ENCODE measurements at regions not wholly inside any gene's neighbourhood (a gene's known extent, or its start where the extent isn't known, plus 50 kb on each side); places are given as distances from the start of the nearest gene placed in this dataset.
A peak's percentile ranks its signal among the peaks of the same experiment; 100 is the strongest.

GRCh38 chr21:28235169-28235895, 757.3 kb downstream of the LTN1 start:
- peak; percentile 5 for DNase-seq (ENCODE audit: low read depth, low spot score)

GRCh38 chr21:28234326-28234725, 758.4 kb downstream of the LTN1 start:
- no peak for DNase-seq (ENCODE audit: low read depth, low spot score)

GRCh38 chr21:28233536-28234220, 759.0 kb downstream of the LTN1 start:
- no peak for DNase-seq (ENCODE audit: low read depth, low spot score)

GRCh38 chr21:28230559-28230958, 762.1 kb downstream of the LTN1 start:
- DNase-seq (ENCODE audit: low read depth, low spot score): no peak

- no peak for DNase-seq (ENCODE audit: low read depth, low spot score)
These were observed 762.9 kb downstream of the LTN1 start for GRCh38 chr21:28229814-28230213.

- no peak for DNase-seq (ENCODE audit: low read depth, low spot score)
These were observed 764.1 kb downstream of the LTN1 start for GRCh38 chr21:28228636-28228995.

- no peak for DNase-seq (ENCODE audit: low read depth, low spot score)
These were observed 764.6 kb downstream of the LTN1 start for GRCh38 chr21:28227881-28228635.

- DNase-seq (ENCODE audit: low read depth, low spot score): no peak
These were observed 766.1 kb downstream of the LTN1 start for GRCh38 chr21:28226563-28226962.

GRCh38 chr21:28224191-28224726, 768.4 kb downstream of the LTN1 start:
- no peak for DNase-seq (ENCODE audit: low read depth, low spot score)

GRCh38 chr21:28221984-28222383, 770.7 kb downstream of the LTN1 start:
- no peak for DNase-seq (ENCODE audit: low read depth, low spot score)

GRCh38 chr21:28220680-28221079, 772.0 kb downstream of the LTN1 start:
- DNase-seq (ENCODE audit: low read depth, low spot score): no peak

GRCh38 chr21:28216976-28217523, 775.6 kb downstream of the LTN1 start:
- no peak for DNase-seq (ENCODE audit: low read depth, low spot score)

GRCh38 chr21:28215214-28215954, 777.3 kb downstream of the LTN1 start:
- DNase-seq (ENCODE audit: low read depth, low spot score): no peak

- no peak for DNase-seq (ENCODE audit: low read depth, low spot score)
These were observed 777.9 kb downstream of the LTN1 start for GRCh38 chr21:28214786-28215185.

- DNase-seq (ENCODE audit: low read depth, low spot score): no peak
These were observed 779.4 kb downstream of the LTN1 start for GRCh38 chr21:28213261-28213660.

GRCh38 chr21:28212061-28212460, 780.6 kb downstream of the LTN1 start:
- DNase-seq (ENCODE audit: low read depth, low spot score): no peak

GRCh38 chr21:28207436-28208173, 785.1 kb downstream of the LTN1 start:
- no peak for DNase-seq (ENCODE audit: low read depth, low spot score)

- DNase-seq (ENCODE audit: low read depth, low spot score): no peak
These were observed 792.0 kb downstream of the LTN1 start for GRCh38 chr21:28200726-28201125.

- DNase-seq (ENCODE audit: low read depth, low spot score): no peak
These were observed 795.7 kb downstream of the LTN1 start for GRCh38 chr21:28196981-28197380.

GRCh38 chr21:28193189-28193588, 799.5 kb downstream of the LTN1 start:
- DNase-seq (ENCODE audit: low read depth, low spot score): peak; percentile 7

GRCh38 chr21:28186604-28187003, 806.1 kb downstream of the LTN1 start:
- DNase-seq (ENCODE audit: low read depth, low spot score): no peak

Measured in iPS DF 19.7 (cell line).